Stimulated activated CD8-positive, alpha-beta memory T cell treated with anti-CD3 and anti-CD28 coated beads, Interleukin-12 subunit alpha, Interleukin-12 subunit beta, amount 100 ng/mL, for 24 hours (primary cell): ENCODE measurements at regions not wholly inside any gene's neighbourhood (a gene's known extent, or its start where the extent isn't known, plus 50 kb on each side); places are given as distances from the start of the nearest gene placed in this dataset.

Experiments used
- DNase-seq: peaks from one replicate; pipeline ENCODE4 v3.0.0-alpha.2; 2020; ENCODE audit errors: extremely low read depth

- DNase-seq, result no peak
Observed at GRCh38 chr2:239576784-239577685, 176.2 kb upstream of the HDAC4 start.

- no peak for DNase-seq
Observed at GRCh38 chr2:239575931-239576445, 175.2 kb upstream of the HDAC4 start.

- DNase-seq, result no peak
Observed at GRCh38 chr2:239574434-239575156, 173.8 kb upstream of the HDAC4 start.

GRCh38 chr2:239574054-239574433 is 173.2 kb upstream of the HDAC4 start:
- DNase-seq, result no peak

- DNase-seq, result no peak
Observed at GRCh38 chr2:239570971-239571520, 170.2 kb upstream of the HDAC4 start.

- no peak for DNase-seq
Observed at GRCh38 chr2:239570216-239570925, 169.6 kb upstream of the HDAC4 start.

- no peak for DNase-seq
Observed at GRCh38 chr2:239569401-239570090, 168.7 kb upstream of the HDAC4 start.

- DNase-seq, result no peak
Observed at GRCh38 chr2:239568601-239569000, 167.8 kb upstream of the HDAC4 start.

GRCh38 chr2:239567786-239568185 is 167.0 kb upstream of the HDAC4 start:
- DNase-seq, result no peak

- DNase-seq, result no peak
Observed at GRCh38 chr2:239566995-239567568, 166.3 kb upstream of the HDAC4 start.

GRCh38 chr2:239566162-239566994 is 165.6 kb upstream of the HDAC4 start:
- DNase-seq, result no peak

- no peak for DNase-seq
Observed at GRCh38 chr2:239564587-239564986, 163.8 kb upstream of the HDAC4 start.

GRCh38 chr2:239563561-239563960 is 162.7 kb upstream of the HDAC4 start:
- DNase-seq, result no peak

- no peak for DNase-seq
Observed at GRCh38 chr2:239561446-239562001, 160.7 kb upstream of the HDAC4 start.

- no peak for DNase-seq
Observed at GRCh38 chr2:239559417-239560261, 158.8 kb upstream of the HDAC4 start.

- DNase-seq, result no peak
Observed at GRCh38 chr2:239558661-239559060, 157.8 kb upstream of the HDAC4 start.

- no peak for DNase-seq
Observed at GRCh38 chr2:239557516-239557915, 156.7 kb upstream of the HDAC4 start.

- no peak for DNase-seq
Observed at GRCh38 chr2:239555571-239555905, 154.7 kb upstream of the HDAC4 start.
